Erythroblast (primary cell): ENCODE measurements at regions not wholly inside any gene's neighbourhood (a gene's known extent, or its start where the extent isn't known, plus 50 kb on each side); places are given as distances from the start of the nearest gene placed in this dataset.

ENCODE experiments used
- DNase-seq, 2 experiments: peaks; one replicate each; lab custom pipeline; 2025; lab: John Stamatoyannopoulos, UW
- GATA1 ChIP-seq: IDR thresholded peaks from 2 replicates; pipeline ENCODE4 v1.6.1; 2011; ENCODE audit warnings: low read depth, mild to moderate bottlenecking, control low read depth, low read length, moderate library complexity
- POLR2A ChIP-seq: IDR thresholded peaks from 2 replicates; pipeline ENCODE4 v1.6.1; 2011; ENCODE audit warnings: mild to moderate bottlenecking, low read length

DNA sequence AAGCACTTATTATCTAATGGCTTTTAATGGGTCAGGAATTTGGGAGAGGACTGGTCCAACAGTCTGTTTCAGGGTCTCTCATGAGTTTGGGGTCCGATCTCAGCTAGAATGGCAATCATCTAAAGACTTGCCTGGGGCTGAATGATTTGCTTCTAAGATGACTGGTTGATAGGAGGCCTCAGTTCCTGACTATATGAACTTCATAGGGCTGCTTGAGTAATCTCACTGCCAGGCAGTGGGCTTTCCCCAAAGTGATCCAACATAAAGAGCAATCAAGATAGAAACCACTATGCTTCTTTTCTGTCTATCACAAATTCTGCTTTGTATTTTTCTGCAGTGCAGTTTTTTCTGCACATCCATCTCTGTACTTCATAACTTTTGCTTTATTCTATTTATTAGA, 793.5 kb upstream of the CHAC2 start:
- TF ChIP-seq POLR2A: no peak
- no peak for TF ChIP-seq GATA1
- DNase-seq: no peak

DNA sequence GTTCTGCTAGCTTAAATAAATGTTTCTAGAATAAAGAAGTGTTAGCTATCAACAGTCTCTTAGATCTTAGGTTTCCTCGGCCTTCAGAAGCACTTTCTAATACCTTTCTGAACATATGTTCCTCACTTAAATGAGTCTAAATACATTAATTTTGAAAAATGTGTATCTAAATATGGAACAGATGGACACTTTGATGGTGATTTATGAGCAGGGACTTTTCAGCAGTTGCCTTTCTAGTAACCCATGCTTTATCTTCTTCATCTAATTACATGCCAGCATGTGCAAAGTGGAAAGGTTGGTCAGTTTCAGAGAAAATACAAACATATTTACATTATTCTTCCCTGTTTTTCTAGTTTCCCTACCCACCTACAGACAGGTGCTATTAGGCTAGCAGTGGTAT, 797.0 kb upstream of the CHAC2 start:
- TF ChIP-seq POLR2A (no peak), GATA1 (no peak)
- no peak for DNase-seq

DNA sequence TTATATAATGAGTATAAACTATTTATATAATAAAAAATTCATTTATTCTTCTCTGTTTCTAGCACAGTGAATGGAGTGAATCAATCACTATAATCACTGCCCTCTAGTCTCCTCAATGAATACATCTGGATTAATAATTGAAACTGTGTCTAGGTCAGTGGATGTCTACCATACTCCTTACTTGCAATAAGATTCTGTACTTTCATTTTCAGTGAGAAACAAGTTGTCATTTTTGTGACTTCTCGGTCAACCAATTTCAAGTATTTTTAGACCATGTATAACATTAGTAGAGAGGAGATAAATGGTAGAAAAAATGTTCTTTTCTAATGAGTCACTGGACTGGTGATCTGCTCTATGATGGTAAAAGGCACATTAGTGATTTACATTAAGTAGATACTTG, 799.6 kb upstream of the CHAC2 start:
- TF ChIP-seq GATA1: no peak
- no peak for TF ChIP-seq POLR2A
- no peak for DNase-seq

DNA sequence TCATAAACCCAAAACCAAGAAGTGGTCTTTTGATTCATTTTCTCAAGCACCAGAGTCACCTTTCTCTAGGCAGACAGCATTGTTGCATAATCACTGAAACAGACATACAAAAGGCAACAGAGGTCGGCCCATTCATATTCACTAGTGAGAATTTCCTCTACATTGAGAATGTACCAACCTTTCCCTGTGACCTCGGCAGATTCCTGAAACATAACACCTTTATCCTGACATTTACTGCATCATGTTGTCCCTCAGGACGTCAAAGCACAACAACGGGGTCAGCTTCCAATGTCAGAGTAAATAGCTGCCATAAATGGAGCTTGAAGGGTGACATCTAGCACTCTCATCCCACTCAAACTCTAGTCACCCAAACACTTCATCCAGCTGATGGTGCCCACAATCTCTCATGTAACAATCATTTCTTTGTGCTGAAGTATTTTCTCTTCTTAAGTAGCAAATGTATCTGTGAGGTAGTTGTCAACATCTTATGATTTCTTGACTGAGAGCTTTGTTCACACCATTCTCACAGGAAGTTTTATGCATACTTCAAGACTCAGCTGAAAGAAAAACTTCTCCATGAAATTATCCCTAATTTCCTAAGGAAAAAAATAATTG, 802.6 kb upstream of the CHAC2 start:
- DNase-seq: no peak
- TF ChIP-seq GATA1 (no peak), POLR2A (no peak)

DNA sequence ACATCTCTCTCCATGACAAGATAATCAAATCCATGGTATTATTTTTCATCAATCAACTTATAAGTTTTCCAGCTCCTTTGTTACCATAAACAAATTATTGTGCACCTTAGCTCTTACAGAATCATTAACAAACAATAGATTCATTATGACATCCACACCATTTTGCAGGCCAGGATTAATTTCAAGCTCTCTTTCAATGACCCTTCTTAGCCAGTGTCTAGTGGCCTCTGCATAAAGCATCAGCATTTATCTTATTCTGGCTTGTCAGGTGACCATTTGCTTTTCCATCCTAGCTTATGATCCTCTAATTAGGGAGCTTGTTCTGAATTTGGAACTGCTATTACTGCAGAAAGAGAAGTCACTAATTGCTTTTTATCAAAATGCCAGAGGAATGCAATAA, 806.2 kb upstream of the CHAC2 start:
- no peak for TF ChIP-seq POLR2A
- TF ChIP-seq GATA1: no peak
- DNase-seq: no peak

DNA sequence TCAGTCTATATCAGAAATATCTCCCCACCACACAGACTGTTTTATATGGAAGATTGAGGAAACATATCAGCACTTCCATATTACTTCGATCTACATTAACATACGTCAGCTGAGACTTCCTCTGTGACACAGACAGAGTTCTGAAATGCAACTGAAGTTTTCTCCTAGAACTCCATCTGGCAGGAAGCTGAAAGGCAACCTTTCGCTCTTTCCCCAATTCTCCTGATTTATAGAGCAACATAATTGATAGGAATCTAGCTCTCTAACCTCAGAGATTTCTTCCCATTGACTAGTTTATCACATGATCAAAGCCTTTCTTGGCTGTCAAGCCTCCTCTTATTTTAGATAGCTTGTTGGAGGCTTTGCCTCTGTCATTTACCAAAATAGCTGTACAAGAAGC, 806.7 kb upstream of the CHAC2 start:
- DNase-seq: no peak
- TF ChIP-seq GATA1: no peak
- no peak for TF ChIP-seq POLR2A

DNA sequence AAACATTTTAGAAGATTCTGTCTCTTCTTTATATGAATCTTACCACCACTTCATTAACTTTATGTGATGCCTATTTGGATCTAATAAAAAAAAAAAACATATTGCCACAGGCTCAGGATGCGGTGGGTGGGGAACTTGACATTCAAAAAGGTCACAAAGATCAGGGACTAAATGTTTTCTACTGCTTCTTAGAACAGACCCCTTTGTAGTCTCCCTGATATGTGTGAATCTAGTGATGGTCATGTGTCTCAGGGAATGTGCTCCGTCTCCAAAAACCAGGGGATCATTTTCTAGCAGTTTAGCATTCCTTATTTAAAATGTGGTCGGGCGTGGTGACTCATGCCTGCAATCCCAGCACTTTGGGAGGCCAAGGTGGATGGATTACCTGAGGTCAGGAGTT, 807.8 kb upstream of the CHAC2 start:
- no peak for DNase-seq
- TF ChIP-seq POLR2A: no peak
- TF ChIP-seq GATA1: no peak

DNA sequence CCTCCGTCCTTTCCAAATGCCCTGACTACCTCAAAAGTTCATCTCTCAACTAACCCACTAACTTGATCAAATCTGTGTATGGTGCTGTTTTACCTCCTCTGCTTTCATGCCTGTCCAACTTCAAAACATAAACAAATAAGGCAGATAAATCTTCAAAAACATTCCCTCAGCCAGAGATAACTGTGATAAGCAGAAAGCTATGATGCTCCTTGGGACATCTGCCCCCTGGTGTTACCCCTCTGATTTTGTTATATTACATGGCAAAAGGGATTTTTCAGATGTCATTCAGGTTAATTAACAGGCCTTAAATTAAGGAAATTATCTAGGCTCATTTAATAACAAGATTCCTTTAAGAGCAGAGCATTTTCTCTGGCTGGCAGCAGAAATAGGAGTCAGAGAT, 810.8 kb upstream of the CHAC2 start:
- DNase-seq: no peak
- TF ChIP-seq POLR2A (no peak), GATA1 (no peak)

DNA sequence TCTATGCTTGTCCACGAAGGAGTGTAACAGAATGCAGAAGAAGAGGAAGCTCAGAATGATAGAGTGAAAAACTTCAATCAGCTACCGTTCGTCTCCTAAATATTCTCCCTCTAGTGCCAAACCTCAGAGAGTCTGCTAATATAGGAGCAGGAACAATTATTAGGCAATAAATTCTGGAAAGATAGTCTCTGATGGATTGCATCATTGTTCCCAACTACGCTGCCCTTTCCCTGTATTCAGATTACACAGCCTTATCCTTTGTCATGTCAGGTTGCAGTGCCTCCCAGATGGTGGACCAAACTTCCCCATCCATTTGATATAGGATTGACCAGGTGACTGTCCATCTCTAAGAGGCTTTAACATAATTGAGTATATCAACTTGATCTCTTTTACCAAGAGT, 811.5 kb upstream of the CHAC2 start:
- TF ChIP-seq GATA1 (no peak), POLR2A (no peak)
- DNase-seq: no peak

DNA sequence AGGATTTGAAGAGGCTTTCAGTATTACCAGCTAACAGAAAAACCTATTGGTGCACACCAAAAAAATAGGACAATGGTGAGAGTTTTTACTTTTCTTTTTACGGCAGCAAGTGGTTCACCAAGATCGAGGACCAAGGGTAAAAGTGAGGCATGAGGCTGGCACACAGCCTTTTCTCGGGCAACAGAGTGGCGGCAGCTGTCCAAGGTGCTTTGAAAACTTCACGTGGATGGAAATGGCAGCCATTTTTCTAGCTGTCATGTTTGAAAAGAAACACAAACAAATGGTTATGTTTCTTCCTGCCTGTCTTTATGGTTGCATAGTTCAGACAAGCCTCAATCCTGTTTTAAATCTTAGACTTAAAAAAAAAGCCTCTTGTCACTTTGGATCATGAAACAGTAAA, 812.5 kb upstream of the CHAC2 start:
- TF ChIP-seq POLR2A: no peak
- TF ChIP-seq GATA1: no peak
- DNase-seq: no peak

DNA sequence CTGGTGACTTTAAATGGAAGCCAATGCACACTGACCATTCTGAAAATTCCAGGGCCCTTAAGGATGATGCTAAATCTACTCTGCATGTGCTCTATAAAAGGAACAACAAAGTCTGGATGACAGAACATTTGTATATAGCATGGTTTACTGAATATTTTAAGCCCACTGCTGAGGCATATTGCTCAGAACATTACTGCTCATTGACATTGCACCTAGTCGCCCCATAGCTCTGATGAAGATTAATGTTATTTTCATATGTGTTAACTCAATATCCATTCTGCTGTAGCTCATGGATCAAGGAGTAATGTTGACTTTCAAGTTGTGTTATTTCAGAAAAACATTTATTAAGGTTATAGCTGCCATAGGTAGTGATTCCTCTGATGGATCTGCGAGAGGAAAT, 827.5 kb upstream of the CHAC2 start:
- TF ChIP-seq POLR2A (no peak), GATA1 (no peak)
- DNase-seq: no peak

DNA sequence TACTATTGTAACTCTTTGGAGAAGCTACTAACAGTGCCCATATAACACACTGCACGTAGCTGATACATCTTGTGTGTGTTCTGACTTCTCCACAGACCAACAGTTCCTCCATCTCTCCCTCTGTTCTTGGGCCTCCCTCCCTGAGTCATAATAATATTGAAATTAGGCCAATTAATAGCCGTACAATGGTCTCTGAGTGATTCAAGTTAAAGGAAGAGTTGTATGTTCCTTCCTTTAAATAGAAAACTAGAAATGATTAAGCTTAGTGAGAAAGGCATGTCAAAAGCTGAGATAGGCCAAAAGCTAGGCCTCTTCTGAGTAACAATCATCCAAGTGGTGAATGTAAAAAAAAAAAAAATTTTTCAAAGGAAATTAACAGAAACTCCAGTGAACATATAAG, 828.4 kb upstream of the CHAC2 start:
- no peak for DNase-seq

DNA sequence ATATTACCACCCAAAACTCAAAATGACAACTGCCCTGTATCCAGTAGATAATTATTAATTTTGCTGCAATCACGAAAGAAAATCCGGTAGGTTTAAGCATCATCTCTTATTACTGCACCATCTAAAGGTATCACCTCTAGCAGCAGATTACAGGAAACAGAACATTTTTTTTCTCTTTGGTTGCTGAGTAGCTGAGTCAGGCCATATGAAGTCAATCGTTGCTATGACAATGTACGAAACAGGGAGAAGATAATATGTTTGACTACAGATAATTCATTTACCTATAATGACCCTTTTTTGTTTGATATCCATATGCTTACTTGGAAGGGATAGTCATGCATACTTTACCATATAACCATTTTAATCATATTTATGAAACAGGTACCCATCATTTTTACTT, 831.6 kb upstream of the CHAC2 start:
- no peak for DNase-seq
- TF ChIP-seq GATA1: no peak
- no peak for TF ChIP-seq POLR2A

More for the DNA sequence above, 828.4 kb upstream of the CHAC2 start:
- no peak for TF ChIP-seq POLR2A
- no peak for TF ChIP-seq GATA1

DNA sequence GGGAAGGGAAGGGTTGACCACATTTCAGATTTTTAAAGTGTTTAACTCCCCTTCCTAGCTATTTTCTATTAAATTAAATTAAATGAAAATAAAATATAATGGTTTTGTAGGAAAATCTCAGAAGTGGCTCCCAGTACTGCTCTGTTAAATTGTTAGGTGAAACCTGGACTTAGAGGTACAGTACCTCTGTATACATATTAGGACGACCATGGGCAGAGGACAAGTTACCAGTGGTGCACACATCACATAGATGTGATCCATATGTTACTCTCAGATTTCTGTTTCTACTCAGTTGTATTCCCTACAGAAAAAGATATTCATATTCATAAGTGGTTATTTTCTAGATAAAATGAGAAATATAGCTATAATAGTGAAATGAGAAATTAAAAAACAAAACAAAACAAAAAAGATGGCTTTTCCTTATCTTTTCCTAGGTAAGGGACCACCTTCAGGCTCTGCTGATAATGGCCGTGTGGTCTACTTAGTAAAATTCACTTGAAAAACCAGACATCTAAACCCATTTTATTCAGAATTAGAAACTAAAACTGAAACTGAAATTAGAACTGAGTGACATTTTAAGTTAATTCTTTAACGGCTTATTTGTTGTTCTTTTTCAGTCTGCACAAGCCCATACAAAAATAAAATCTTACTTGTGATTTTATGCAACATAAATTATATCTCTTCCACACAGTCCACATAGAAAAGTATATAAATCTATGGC, 832.5 kb upstream of the CHAC2 start:
- TF ChIP-seq POLR2A (no peak), GATA1 (no peak)
- no peak for DNase-seq

DNA sequence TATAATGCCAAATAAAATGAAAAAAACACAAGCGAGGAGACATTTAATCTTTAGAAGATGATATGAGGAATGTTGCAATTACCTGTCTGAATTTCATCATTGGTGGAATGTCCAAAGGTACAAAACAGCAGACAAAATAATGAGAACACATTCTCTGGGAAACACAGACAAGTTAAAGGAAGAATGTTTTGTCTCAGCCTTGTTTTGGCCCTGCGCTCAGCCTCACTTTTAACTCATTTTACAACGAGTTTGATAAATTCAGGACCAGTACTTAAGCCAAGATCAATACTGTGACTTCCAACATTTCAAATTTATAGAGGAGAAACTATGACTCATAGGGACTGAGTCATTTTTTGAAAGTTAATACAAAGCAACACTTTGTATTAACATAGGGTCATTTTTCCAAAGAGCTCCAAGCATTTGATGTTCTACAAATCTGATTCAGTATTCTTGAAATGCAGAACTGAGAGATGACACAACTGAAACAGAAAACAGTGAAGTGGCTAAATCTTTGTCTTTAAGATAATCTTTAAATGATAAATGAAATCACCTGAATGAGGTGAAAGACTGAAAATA, 833.2 kb upstream of the CHAC2 start:
- no peak for DNase-seq
- no peak for TF ChIP-seq POLR2A
- TF ChIP-seq GATA1: no peak

DNA sequence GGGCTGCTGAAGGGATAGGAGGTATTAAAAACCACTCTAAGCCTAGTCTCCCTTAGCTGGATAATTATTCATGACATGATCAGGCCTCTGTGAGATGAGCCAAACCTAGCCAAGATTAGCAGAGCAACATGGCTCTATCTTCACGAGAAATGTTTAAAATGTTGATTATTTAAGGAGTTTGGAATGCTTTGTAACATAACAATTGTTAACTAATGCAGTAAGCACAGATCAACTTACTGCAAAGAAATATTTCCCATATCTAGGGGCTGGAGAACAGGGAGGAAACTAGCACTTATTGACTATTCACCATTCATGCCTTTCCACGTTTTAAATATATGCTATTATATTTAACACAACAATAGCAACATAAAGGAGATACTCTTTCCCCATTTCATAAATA, 833.7 kb upstream of the CHAC2 start:
- TF ChIP-seq GATA1 (no peak), POLR2A (no peak)
- DNase-seq: no peak
